Activated CD4-positive, alpha-beta T cell treated with anti-CD3 and anti-CD28 coated beads for 36 hours (primary cell): ENCODE measurements at regions not wholly inside any gene's neighbourhood (a gene's known extent, or its start where the extent isn't known, plus 50 kb on each side); places are given as distances from the start of the nearest gene placed in this dataset.
"Not testable (repeated sequence)": the region's sequence is repeated elsewhere in the genome, so short reads cannot be mapped to it uniquely, and the experiment has no call there.

Experiments
- ATAC-seq: fragments of 200-7000 bp; cut with Tn5 transposase; one replicate; pipeline ENCODE4 v1.10.0; 2021; ENCODE audit warnings: mild to moderate bottlenecking, moderate library complexity
- CTCF ChIA-PET: fragments of 350-600 bp; sonication (Branson Sonifier 250); formaldehyde crosslinking; loops from one replicate; lab custom pipeline; 2021; ENCODE audit warnings: antibody characterized with exemption; lab: Charles Lee
- POLR2A ChIA-PET: fragments of 350-600 bp; sonication (Branson Sonifier 250); formaldehyde crosslinking; loops from one replicate; lab custom pipeline; 2021; ENCODE audit warnings: antibody characterized with exemption, inconsistent platforms; lab: Charles Lee
- DNase-seq: peaks from one replicate; pipeline ENCODE4 v3.0.0-alpha.2; 2020
- H3K27ac Mint-ChIP-seq: one replicate; pipeline ENCODE4 v1.8.0; 2021; ENCODE audit warnings: mixed read lengths
- H3K27me3 Mint-ChIP-seq: one replicate; pipeline ENCODE4 v1.8.0; 2021; ENCODE audit warnings: mixed read lengths
- H3K36me3 Mint-ChIP-seq: one replicate; pipeline ENCODE4 v1.8.0; 2021; ENCODE audit warnings: low read depth, mixed read lengths
- H3K4me1 Mint-ChIP-seq: one replicate; pipeline ENCODE4 v1.8.0; 2021; ENCODE audit warnings: mixed read lengths
- H3K4me3 Mint-ChIP-seq: one replicate; pipeline ENCODE4 v1.8.0; 2021; ENCODE audit warnings: mild to moderate bottlenecking, moderate library complexity, mixed read lengths
- H3K9me3 Mint-ChIP-seq: one replicate; pipeline ENCODE4 v1.8.0; 2021; ENCODE audit warnings: low read depth, mixed read lengths
- intact Hi-C, 2 experiments: fragments of 100-400 bp; cut with DNase I in 1 of 2; cut with micrococcal nuclease in 1 of 2; formaldehyde crosslinking; loops; one replicate each; pipeline versions ENCODE4 v1.14.2 to v1.15.1; 2022 to 2024; cut with DNase I, micrococcal nuclease

DNA sequence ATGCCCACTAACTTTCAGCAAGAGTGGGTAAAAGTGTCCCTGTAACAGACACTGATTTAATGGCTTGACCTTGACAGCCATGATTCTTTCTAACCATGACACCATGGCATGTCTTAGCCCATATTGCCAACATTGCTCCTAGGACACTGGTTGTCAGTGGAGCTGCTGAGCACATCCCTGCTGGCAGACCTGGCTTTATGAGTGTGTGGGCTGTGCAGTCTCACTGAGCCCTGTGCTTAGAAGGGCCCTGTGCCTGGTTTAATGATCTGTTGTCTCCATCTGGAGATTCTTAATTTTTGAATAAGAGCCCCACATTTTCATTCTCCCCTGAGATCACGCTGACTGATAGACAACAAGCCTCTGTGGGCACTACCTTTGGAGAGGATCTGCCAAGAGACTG lies 243.1 kb upstream of the KIAA1217 start:
- Mint-ChIP-seq H3K36me3 (no peaks in the 10 kb centered on the region), H3K27me3 (peaks cover 2% of the 10 kb centered on the region), H3K4me3 (no peak overlapping the region), H3K4me1 (no peaks in the 10 kb centered on the region), H3K9me3 (peaks cover 2% of the 10 kb centered on the region), H3K27ac (no peak overlapping the region)
- CTCF ChIA-PET: interaction anchor here (0.8 kb wide), 1 partner anchor 14 kb away, joined by 3 read pairs; no protein-coding TSS in a partner anchor
- DNase-seq (no peak), ATAC-seq (no peak)
- POLR2A ChIA-PET: no interaction called here
- intact Hi-C loops: no loop called here

- no peak for DNase-seq
- H3K4me1 Mint-ChIP-seq: no peaks in the 10 kb centered on the region
- CTCF ChIA-PET: interaction anchor here (0.8 kb wide), 1 partner anchor 13 kb away, joined by 3 read pairs; no protein-coding TSS in a partner anchor
- POLR2A ChIA-PET: no interaction called here
- H3K27me3 Mint-ChIP-seq: peaks cover 2% of the 10 kb centered on the region
- no peaks in the 10 kb centered on the region for H3K36me3 Mint-ChIP-seq
- peaks cover 2% of the 10 kb centered on the region for H3K9me3 Mint-ChIP-seq
- no peak overlapping the region for H3K27ac Mint-ChIP-seq
- intact Hi-C loops: no loop called here
- no peak for ATAC-seq
- H3K4me3 Mint-ChIP-seq: no peak overlapping the region
Observed at GRCh38 chr10:23966504-23967051, 242.4 kb upstream of the KIAA1217 start.

DNA sequence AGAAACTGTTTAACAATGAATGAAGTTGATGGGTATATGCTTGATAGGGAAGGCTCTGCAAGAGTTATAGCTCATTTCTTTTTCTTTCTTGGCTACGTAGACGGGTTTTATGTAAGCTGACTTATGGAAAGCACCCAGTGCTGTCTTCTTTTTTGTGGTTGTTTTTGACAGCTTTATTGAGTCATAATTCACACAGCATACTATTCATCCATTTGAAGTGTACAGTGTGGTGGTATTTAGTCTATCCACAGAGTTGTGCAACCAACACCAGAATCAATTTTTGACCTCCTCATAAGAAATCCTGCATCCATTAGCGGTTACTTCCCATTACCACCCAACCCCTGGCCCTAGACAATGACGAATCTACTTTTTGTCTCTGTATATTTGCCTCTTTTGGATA lies 240.6 kb upstream of the KIAA1217 start:
- Mint-ChIP-seq H3K4me1 (no peaks in the 10 kb centered on the region), H3K27me3 (peaks cover 3% of the 10 kb centered on the region), H3K4me3 (no peak overlapping the region), H3K27ac (no peak overlapping the region), H3K36me3 (no peaks in the 10 kb centered on the region), H3K9me3 (peaks cover 2% of the 10 kb centered on the region)
- ChIA-PET POLR2A (no interaction called here), CTCF (no interaction called here)
- intact Hi-C loops: no loop called here
- no peak for DNase-seq
- no peak for ATAC-seq

DNA sequence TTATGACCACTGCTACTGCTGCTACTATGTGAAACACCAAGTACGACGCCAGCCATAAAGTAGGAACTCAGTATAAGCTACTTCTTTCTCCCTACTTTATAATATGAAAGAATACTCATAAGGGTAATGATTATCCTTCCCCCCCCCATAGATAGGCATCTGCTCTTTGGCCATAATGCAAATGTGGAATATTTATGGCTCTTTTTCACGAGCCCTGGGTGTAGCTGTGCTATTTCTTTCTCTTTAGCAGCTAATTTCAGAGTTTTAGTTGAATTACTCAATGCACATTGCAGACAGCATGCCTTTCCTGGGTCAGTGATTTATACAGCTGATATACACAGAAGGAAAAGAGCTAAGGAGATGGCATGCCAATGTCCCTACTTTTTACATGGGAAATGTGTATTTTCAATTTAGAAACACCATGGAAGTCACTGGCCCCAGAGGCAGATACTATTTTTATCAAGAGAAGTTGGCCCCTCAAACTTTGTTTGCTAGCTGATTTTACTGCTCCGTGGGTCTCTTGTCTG lies 234.1 kb upstream of the KIAA1217 start:
- intact Hi-C loops: no loop called here
- Mint-ChIP-seq H3K27me3 (peaks cover 2% of the 10 kb centered on the region), H3K4me3 (no peak overlapping the region), H3K27ac (no peak overlapping the region), H3K36me3 (no peaks in the 10 kb centered on the region), H3K4me1 (no peaks in the 10 kb centered on the region), H3K9me3 (peaks cover 3% of the 10 kb centered on the region)
- CTCF ChIA-PET: interaction anchor here (1.2 kb wide), 1 partner anchor 264 kb away, joined by 3 read pairs; no protein-coding TSS in a partner anchor
- ATAC-seq (no peak), DNase-seq (no peak)
- POLR2A ChIA-PET: interaction anchor here (0.6 kb wide), 1 partner anchor 33 kb away, joined by 3 read pairs; no protein-coding TSS in a partner anchor

GRCh38 chr10:23975431-23975830 lies 233.5 kb upstream of the KIAA1217 start:
- ChIA-PET POLR2A (interaction anchor here (0.6 kb wide), 1 partner anchor 33 kb away, joined by 3 read pairs; no protein-coding TSS in a partner anchor), CTCF (interaction anchor here (1.2 kb wide), 1 partner anchor 265 kb away, joined by 3 read pairs; no protein-coding TSS in a partner anchor)
- intact Hi-C loops: no loop called here
- peaks cover 3% of the 10 kb centered on the region for H3K9me3 Mint-ChIP-seq
- peaks cover 2% of the 10 kb centered on the region for H3K27me3 Mint-ChIP-seq
- H3K4me1 Mint-ChIP-seq: no peaks in the 10 kb centered on the region
- H3K27ac Mint-ChIP-seq: no peak overlapping the region
- no peak overlapping the region for H3K4me3 Mint-ChIP-seq
- DNase-seq: no peak
- no peaks in the 10 kb centered on the region for H3K36me3 Mint-ChIP-seq
- ATAC-seq: no peak

DNA sequence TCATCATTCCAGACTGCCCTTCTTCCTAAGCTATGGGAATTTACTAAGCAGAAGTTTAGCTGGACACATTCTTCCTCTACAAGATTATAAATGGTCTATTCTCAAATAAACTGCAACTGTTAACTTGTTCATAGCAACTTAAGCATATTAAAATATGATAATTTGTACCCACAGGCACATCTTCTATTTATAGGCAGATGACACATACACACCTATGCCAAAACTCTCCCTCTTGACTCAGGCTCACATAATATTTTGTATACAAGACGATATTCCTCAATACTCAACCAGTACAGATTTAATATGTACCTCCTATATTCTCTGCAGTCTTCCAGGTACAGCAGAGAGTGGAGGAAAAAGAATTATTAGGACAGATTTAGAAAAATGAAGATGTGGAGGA lies 232.7 kb upstream of the KIAA1217 start:
- no peak overlapping the region for H3K4me3 Mint-ChIP-seq
- CTCF ChIA-PET: interaction anchor here (0.6 kb wide), 1 partner anchor 1067 kb away, joined by 3 read pairs; no protein-coding TSS in a partner anchor
- H3K36me3 Mint-ChIP-seq: no peaks in the 10 kb centered on the region
- peaks cover 2% of the 10 kb centered on the region for H3K27me3 Mint-ChIP-seq
- no peaks in the 10 kb centered on the region for H3K4me1 Mint-ChIP-seq
- ATAC-seq: no peak
- POLR2A ChIA-PET: no interaction called here
- no peak overlapping the region for H3K27ac Mint-ChIP-seq
- no peak for DNase-seq
- peaks cover 3% of the 10 kb centered on the region for H3K9me3 Mint-ChIP-seq
- intact Hi-C loops: no loop called here

DNA sequence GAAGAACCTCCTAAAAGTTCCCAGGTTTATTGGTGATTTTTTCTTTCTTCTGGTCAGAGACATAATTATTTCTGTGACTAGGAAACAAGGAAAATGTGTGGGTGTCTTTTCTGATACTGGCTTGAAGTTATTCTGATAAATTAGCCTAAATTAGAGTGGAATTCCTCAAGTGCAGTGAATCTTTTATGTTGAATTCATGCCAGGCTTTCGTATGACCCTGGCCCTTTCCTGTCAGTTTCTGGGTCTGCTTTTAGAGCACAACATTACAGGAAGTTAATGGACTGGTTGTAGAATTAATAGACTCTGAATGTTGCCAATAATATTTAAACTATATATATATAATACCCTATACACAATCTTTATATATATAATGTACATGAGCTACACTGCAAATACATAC lies 230.6 kb upstream of the KIAA1217 start:
- intact Hi-C loops: no loop called here
- ChIA-PET POLR2A (no interaction called here), CTCF (no interaction called here)
- H3K9me3 Mint-ChIP-seq: peaks cover 3% of the 10 kb centered on the region
- no peak overlapping the region for H3K27ac Mint-ChIP-seq
- H3K4me3 Mint-ChIP-seq: no peak overlapping the region
- H3K27me3 Mint-ChIP-seq: peaks cover 2% of the 10 kb centered on the region
- no peaks in the 10 kb centered on the region for H3K36me3 Mint-ChIP-seq
- no peak for ATAC-seq
- DNase-seq: no peak
- no peaks in the 10 kb centered on the region for H3K4me1 Mint-ChIP-seq

GRCh38 chr10:23980094-23980493 lies 228.8 kb upstream of the KIAA1217 start:
- Mint-ChIP-seq H3K27me3 (peaks cover 2% of the 10 kb centered on the region), H3K4me3 (no peak overlapping the region), H3K4me1 (no peaks in the 10 kb centered on the region), H3K36me3 (no peaks in the 10 kb centered on the region), H3K27ac (no peak overlapping the region), H3K9me3 (peaks cover 2% of the 10 kb centered on the region)
- DNase-seq (no peak), ATAC-seq (no peak)
- POLR2A ChIA-PET: no interaction called here
- intact Hi-C loops: no loop called here
- CTCF ChIA-PET: interaction anchor here (0.8 kb wide), 1 partner anchor 14 kb away, joined by 3 read pairs; no protein-coding TSS in a partner anchor

GRCh38 chr10:23981520-23982309 lies 227.2 kb upstream of the KIAA1217 start:
- no peak overlapping the region for H3K27ac Mint-ChIP-seq
- no peaks in the 10 kb centered on the region for H3K36me3 Mint-ChIP-seq
- ChIA-PET POLR2A (no interaction called here), CTCF (interaction anchor here (1.3 kb wide), 1 partner anchor 12 kb away, joined by 5 read pairs; no protein-coding TSS in a partner anchor)
- no peaks in the 10 kb centered on the region for H3K4me1 Mint-ChIP-seq
- H3K4me3 Mint-ChIP-seq: no peak overlapping the region
- H3K9me3 Mint-ChIP-seq: peaks cover 2% of the 10 kb centered on the region
- intact Hi-C loops: no loop called here
- H3K27me3 Mint-ChIP-seq: peaks cover 2% of the 10 kb centered on the region
- ATAC-seq (no peak), DNase-seq (no peak)

- CTCF ChIA-PET, H3K27me3 Mint-ChIP-seq, DNase-seq: not testable (repeated sequence)
Observed at GRCh38 chr10:23984405-23984804, 224.5 kb upstream of the KIAA1217 start.

GRCh38 chr10:23988006-23988405 lies 220.9 kb upstream of the KIAA1217 start:
- H3K4me1 Mint-ChIP-seq: no peaks in the 10 kb centered on the region
- no peaks in the 10 kb centered on the region for H3K36me3 Mint-ChIP-seq
- no peaks in the 10 kb centered on the region for H3K9me3 Mint-ChIP-seq
- peaks cover 2% of the 10 kb centered on the region for H3K27me3 Mint-ChIP-seq
- no peak overlapping the region for H3K4me3 Mint-ChIP-seq
- ChIA-PET CTCF (no interaction called here), POLR2A (no interaction called here)
- intact Hi-C loops: no loop called here
- no peak for DNase-seq
- H3K27ac Mint-ChIP-seq: no peak overlapping the region
- ATAC-seq: no peak

More at GRCh38 chr10:23984405-23984804, 224.5 kb upstream of the KIAA1217 start:
- ATAC-seq, H3K9me3 Mint-ChIP-seq, H3K36me3 Mint-ChIP-seq, H3K4me3 Mint-ChIP-seq, H3K4me1 Mint-ChIP-seq, POLR2A ChIA-PET, intact Hi-C loops, H3K27ac Mint-ChIP-seq: not testable (repeated sequence)
